ENCODE measurements at regions not wholly inside any gene's neighbourhood (a gene's known extent, or its start where the extent isn't known, plus 50 kb on each side); places are given as distances from the start of the nearest gene placed in this dataset.
A peak's percentile ranks its signal among the peaks of the same experiment; 100 is the strongest.

DNA sequence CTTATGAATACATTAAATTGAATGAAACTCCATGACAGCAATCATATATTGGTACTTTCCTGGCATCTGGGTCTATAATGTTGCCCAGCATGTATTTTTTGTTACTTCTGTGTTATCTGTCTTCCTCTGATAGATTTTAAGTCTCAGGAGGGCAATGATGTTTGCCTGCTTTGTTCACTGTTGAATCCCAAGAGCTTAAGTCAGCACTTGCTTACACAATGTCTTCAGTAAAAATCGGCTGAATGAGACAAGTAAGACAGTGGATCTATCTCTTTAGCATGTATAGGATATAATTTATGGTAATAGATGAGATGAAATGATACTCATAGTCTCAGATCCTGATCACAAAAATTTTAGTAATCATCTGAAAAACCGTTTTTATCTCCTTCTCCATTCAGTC is 1034.9 kb upstream of the EPHA7 start:
- no peak for DNase-seq (ENCODE audit: low read depth, low spot score)
- no peak overlapping the region for H3K4me3 ChIP-seq (ENCODE audit: insufficient read length, low read depth)

DNA sequence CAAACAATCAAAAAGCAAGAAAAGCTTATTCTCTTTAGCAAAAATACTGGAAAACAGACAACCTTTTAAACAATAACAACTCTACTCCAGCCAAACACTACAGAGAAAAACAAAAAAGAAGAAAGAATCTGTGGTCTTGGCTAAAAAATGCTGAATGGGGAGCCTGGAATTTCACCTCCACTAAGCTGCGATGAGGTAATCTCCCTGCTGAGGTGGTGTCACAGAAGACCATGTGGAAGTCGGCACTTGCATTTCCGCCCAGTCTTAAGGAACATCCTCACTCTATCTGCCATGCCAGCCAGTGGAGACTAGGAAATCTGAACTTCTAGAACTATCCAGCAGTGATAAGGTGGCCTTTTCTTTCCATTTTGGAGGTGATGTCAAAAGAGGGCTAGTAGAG is 1026.8 kb upstream of the EPHA7 start:
- Histone ChIP-seq H3K9ac (ENCODE audit: insufficient read length, low read depth) (no peak overlapping the region), H3K4me1 (ENCODE audit: insufficient read depth, insufficient read length) (no peaks in the 10 kb centered on the region), H3K9me3 (ENCODE audit: insufficient read depth, low read length) (no peaks in the 10 kb centered on the region), H3K36me3 (ENCODE audit: insufficient read depth, insufficient read length, low read length) (no peaks in the 10 kb centered on the region), H3K4me3 (ENCODE audit: insufficient read length, low read depth) (no peak overlapping the region), H3K27me3 (ENCODE audit: insufficient read depth, insufficient read length) (no peaks in the 10 kb centered on the region)
- DNase-seq (ENCODE audit: low read depth, low spot score), result peak; percentile 8
- TF ChIP-seq YY1 (IDR thresholded peaks at IDR 0.05; ENCODE audit: insufficient read depth, insufficient read length) (no peak), ZNF274 (IDR thresholded peaks at IDR 0.05; ENCODE audit: low read depth, low read length) (no peak), SUZ12 (IDR thresholded peaks at IDR 0.05; ENCODE audit: extremely low read depth, insufficient read depth, insufficient read length) (no peak)

More for the DNA sequence above, 1034.9 kb upstream of the EPHA7 start:
- H3K9ac ChIP-seq (ENCODE audit: insufficient read length, low read depth), result no peak overlapping the region
- no peaks in the 10 kb centered on the region for H3K9me3 ChIP-seq (ENCODE audit: insufficient read depth, low read length)
- H3K36me3 ChIP-seq (ENCODE audit: insufficient read depth, insufficient read length, low read length), result no peaks in the 10 kb centered on the region
- TF ChIP-seq ZNF274 (IDR thresholded peaks at IDR 0.05; ENCODE audit: low read depth, low read length) (no peak), YY1 (IDR thresholded peaks at IDR 0.05; ENCODE audit: insufficient read depth, insufficient read length) (no peak), SUZ12 (IDR thresholded peaks at IDR 0.05; ENCODE audit: extremely low read depth, insufficient read depth, insufficient read length) (no peak)
- no peaks in the 10 kb centered on the region for H3K4me1 ChIP-seq (ENCODE audit: insufficient read depth, insufficient read length)
- H3K27me3 ChIP-seq (ENCODE audit: insufficient read depth, insufficient read length), result no peaks in the 10 kb centered on the region

DNA sequence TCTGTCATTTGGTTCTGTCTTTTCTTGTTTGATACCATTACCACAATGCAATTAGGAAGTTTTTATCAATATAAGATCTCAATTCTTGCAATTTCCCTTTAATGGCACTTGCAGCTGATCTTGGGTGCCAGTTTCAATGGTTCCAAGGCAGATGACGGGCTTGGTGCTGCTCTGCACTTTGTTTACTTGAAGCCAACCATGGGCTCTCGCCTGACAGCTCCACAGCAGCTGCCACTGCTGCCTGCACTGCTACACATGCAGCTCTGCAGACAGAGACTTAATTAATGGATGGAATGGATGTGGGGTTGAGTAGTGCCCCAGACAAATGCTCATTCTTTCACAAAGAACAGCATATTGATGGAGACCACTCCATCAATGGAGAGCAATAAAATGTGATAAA is 1024.3 kb upstream of the EPHA7 start:
- Histone ChIP-seq H3K27me3 (ENCODE audit: insufficient read depth, insufficient read length) (no peaks in the 10 kb centered on the region), H3K4me1 (ENCODE audit: insufficient read depth, insufficient read length) (no peaks in the 10 kb centered on the region), H3K9me3 (ENCODE audit: insufficient read depth, low read length) (no peaks in the 10 kb centered on the region), H3K36me3 (ENCODE audit: insufficient read depth, insufficient read length, low read length) (no peaks in the 10 kb centered on the region), H3K4me3 (ENCODE audit: insufficient read length, low read depth) (no peak overlapping the region), H3K9ac (ENCODE audit: insufficient read length, low read depth) (no peak overlapping the region)
- DNase-seq (ENCODE audit: low read depth, low spot score), result no peak
- TF ChIP-seq SUZ12 (IDR thresholded peaks at IDR 0.05; ENCODE audit: extremely low read depth, insufficient read depth, insufficient read length) (no peak), YY1 (IDR thresholded peaks at IDR 0.05; ENCODE audit: insufficient read depth, insufficient read length) (no peak), ZNF274 (IDR thresholded peaks at IDR 0.05; ENCODE audit: low read depth, low read length) (no peak)

DNA sequence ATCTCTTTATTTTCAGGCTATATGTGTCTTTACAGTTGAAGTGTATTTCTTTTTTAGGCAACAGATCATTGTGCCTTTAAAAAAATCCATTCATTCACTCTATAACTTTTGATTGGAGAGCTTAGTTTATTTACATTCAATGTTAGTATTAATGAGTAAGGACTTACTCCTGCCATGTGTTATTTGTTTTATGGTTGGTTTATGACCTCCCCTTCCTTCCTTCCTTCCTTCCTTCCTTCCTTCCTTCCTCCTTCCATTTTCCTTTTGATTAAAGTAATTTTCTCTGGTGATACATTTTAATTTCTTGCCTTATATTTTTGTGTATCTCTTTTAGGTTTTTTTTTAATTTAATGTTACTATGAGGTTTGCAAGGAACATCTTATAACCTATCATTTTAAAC is 1005.3 kb upstream of the EPHA7 start:
- TF ChIP-seq SUZ12 (IDR thresholded peaks at IDR 0.05; ENCODE audit: extremely low read depth, insufficient read depth, insufficient read length) (no peak), ZNF274 (IDR thresholded peaks at IDR 0.05; ENCODE audit: low read depth, low read length) (no peak), YY1 (IDR thresholded peaks at IDR 0.05; ENCODE audit: insufficient read depth, insufficient read length) (no peak)
- Histone ChIP-seq H3K36me3 (ENCODE audit: insufficient read depth, insufficient read length, low read length) (no peaks in the 10 kb centered on the region), H3K4me3 (ENCODE audit: insufficient read length, low read depth) (no peak overlapping the region), H3K27me3 (ENCODE audit: insufficient read depth, insufficient read length) (no peaks in the 10 kb centered on the region), H3K4me1 (ENCODE audit: insufficient read depth, insufficient read length) (no peaks in the 10 kb centered on the region), H3K9ac (ENCODE audit: insufficient read length, low read depth) (no peak overlapping the region), H3K9me3 (ENCODE audit: insufficient read depth, low read length) (no peaks in the 10 kb centered on the region)
- no peak for DNase-seq (ENCODE audit: low read depth, low spot score)

DNA sequence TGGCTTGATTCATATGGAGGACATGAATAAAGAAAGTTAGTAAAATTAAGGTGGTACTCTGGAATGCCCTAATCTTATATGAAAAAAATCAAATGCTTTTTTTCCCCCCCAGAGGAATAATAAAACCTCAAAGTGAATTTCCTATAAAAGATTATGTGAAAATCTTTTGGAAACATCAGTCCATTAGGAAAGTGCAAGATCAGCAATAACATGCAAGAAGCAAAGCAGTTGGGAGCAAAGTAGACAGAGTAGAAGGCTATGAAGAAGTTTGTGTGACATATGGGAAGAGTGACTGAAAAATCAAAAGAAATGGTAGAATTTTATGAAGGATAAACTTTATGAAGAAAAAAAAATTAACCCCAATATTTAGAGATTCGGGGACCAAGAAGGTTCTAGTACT is 998.0 kb upstream of the EPHA7 start:
- Histone ChIP-seq H3K36me3 (ENCODE audit: insufficient read depth, insufficient read length, low read length) (no peaks in the 10 kb centered on the region), H3K27me3 (ENCODE audit: insufficient read depth, insufficient read length) (no peaks in the 10 kb centered on the region), H3K4me3 (ENCODE audit: insufficient read length, low read depth) (no peak overlapping the region), H3K4me1 (ENCODE audit: insufficient read depth, insufficient read length) (no peaks in the 10 kb centered on the region), H3K9ac (ENCODE audit: insufficient read length, low read depth) (no peak overlapping the region), H3K9me3 (ENCODE audit: insufficient read depth, low read length) (no peaks in the 10 kb centered on the region)
- DNase-seq (ENCODE audit: low read depth, low spot score), result no peak
- TF ChIP-seq YY1 (IDR thresholded peaks at IDR 0.05; ENCODE audit: insufficient read depth, insufficient read length) (no peak), ZNF274 (IDR thresholded peaks at IDR 0.05; ENCODE audit: low read depth, low read length) (no peak), SUZ12 (IDR thresholded peaks at IDR 0.05; ENCODE audit: extremely low read depth, insufficient read depth, insufficient read length) (no peak)

DNA sequence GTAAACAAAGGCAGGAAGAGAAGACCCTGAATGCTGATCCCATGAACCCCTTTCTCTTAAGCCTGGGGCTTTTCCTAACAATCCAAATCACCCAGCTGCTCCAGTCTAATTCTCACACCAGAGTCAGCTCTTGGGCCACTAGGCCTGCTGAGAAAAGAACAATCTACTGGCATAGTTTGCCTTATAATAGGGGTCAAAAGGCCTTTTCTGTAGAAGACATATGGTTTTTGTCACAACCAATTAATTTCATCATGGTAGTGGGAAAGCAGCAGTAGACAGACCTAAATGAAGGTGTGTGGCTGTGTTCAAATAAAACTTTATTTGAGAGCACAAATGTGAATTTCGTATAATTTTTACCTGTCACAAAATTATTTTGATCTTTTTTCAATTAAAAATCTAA is 994.7 kb upstream of the EPHA7 start:
- H3K9me3 ChIP-seq (ENCODE audit: insufficient read depth, low read length), result no peaks in the 10 kb centered on the region
- DNase-seq (ENCODE audit: low read depth, low spot score), result no peak
- TF ChIP-seq SUZ12 (IDR thresholded peaks at IDR 0.05; ENCODE audit: extremely low read depth, insufficient read depth, insufficient read length) (no peak), ZNF274 (IDR thresholded peaks at IDR 0.05; ENCODE audit: low read depth, low read length) (no peak), YY1 (IDR thresholded peaks at IDR 0.05; ENCODE audit: insufficient read depth, insufficient read length) (no peak)
- no peak overlapping the region for H3K4me3 ChIP-seq (ENCODE audit: insufficient read length, low read depth)
- no peaks in the 10 kb centered on the region for H3K27me3 ChIP-seq (ENCODE audit: insufficient read depth, insufficient read length)
- H3K36me3 ChIP-seq (ENCODE audit: insufficient read depth, insufficient read length, low read length), result no peaks in the 10 kb centered on the region
- H3K4me1 ChIP-seq (ENCODE audit: insufficient read depth, insufficient read length), result no peaks in the 10 kb centered on the region
- H3K9ac ChIP-seq (ENCODE audit: insufficient read length, low read depth), result no peak overlapping the region

DNA sequence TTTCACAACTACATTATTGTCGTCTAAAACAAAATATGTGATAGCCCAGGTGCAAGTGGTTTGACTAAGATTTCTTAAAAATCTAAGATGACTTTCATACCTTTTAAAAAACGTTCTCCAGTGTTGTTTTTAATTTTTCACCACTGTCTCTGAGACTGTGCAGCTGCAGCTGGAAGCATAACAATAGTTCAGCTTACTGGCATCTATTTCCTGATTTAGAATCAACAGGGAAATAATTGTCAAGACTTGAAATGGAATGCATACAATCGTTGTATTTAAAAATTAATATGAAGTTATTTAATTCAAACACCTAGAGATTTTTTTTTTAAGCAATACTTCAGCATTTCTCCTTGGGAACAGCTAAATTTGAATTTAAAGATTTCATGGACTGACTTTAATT is 982.0 kb upstream of the EPHA7 start:
- DNase-seq (ENCODE audit: low read depth, low spot score), result no peak
- TF ChIP-seq ZNF274 (IDR thresholded peaks at IDR 0.05; ENCODE audit: low read depth, low read length) (no peak), YY1 (IDR thresholded peaks at IDR 0.05; ENCODE audit: insufficient read depth, insufficient read length) (no peak)
- no peaks in the 10 kb centered on the region for H3K27me3 ChIP-seq (ENCODE audit: insufficient read depth, insufficient read length)
- no peak overlapping the region for H3K4me3 ChIP-seq (ENCODE audit: insufficient read length, low read depth)
- H3K9ac ChIP-seq (ENCODE audit: insufficient read length, low read depth), result no peak overlapping the region
- no peaks in the 10 kb centered on the region for H3K4me1 ChIP-seq (ENCODE audit: insufficient read depth, insufficient read length)
- no peaks in the 10 kb centered on the region for H3K36me3 ChIP-seq (ENCODE audit: insufficient read depth, insufficient read length, low read length)
- no peaks in the 10 kb centered on the region for H3K9me3 ChIP-seq (ENCODE audit: insufficient read depth, low read length)

DNA sequence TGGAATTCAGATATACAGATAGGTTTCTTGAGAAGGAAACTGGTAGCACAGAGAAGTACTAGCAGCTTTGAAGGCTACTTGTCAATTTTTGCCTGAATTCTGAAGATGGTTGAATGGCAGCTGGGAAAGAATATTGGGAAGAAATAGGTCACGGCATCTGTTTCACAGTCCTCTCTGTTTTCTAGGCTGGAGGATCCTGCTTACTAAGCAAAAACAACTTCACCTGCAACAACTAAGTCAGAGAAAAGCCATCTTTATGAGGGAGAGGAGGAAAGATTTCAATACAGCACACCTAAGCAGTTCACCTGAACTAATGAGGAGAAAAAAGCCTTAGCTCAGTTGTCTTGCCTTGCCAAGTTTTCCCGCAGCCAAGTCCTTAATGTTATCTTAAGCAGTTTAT is 975.5 kb upstream of the EPHA7 start:
- H3K9me3 ChIP-seq (ENCODE audit: insufficient read depth, low read length), result no peaks in the 10 kb centered on the region
- no peaks in the 10 kb centered on the region for H3K27me3 ChIP-seq (ENCODE audit: insufficient read depth, insufficient read length)
- H3K36me3 ChIP-seq (ENCODE audit: insufficient read depth, insufficient read length, low read length), result no peaks in the 10 kb centered on the region
- no peak for DNase-seq (ENCODE audit: low read depth, low spot score)
- TF ChIP-seq YY1 (IDR thresholded peaks at IDR 0.05; ENCODE audit: insufficient read depth, insufficient read length) (no peak), ZNF274 (IDR thresholded peaks at IDR 0.05; ENCODE audit: low read depth, low read length) (no peak), SUZ12 (IDR thresholded peaks at IDR 0.05; ENCODE audit: extremely low read depth, insufficient read depth, insufficient read length) (no peak)
- no peak overlapping the region for H3K4me3 ChIP-seq (ENCODE audit: insufficient read length, low read depth)
- no peak overlapping the region for H3K9ac ChIP-seq (ENCODE audit: insufficient read length, low read depth)
- H3K4me1 ChIP-seq (ENCODE audit: insufficient read depth, insufficient read length), result no peaks in the 10 kb centered on the region

Measured in NT2/D1 (cell line).